Common myeloid progenitor, CD34-positive (primary cell): ENCODE measurements at regions not wholly inside any gene's neighbourhood (a gene's known extent, or its start where the extent isn't known, plus 50 kb on each side); places are given as distances from the start of the nearest gene placed in this dataset.
"Not testable (repeated sequence)": the region's sequence is repeated elsewhere in the genome, so short reads cannot be mapped to it uniquely, and the experiment has no call there.

ENCODE experiments used
- CTCF ChIA-PET: fragments of 350-600 bp; sonication (Branson Sonifier 250); formaldehyde crosslinking; loops from one replicate; lab custom pipeline; 2021; ENCODE audit warnings: antibody characterized with exemption; lab: Charles Lee
- POLR2A ChIA-PET: fragments of 350-600 bp; sonication (Branson Sonifier 250); formaldehyde crosslinking; loops from one replicate; lab custom pipeline; 2021; ENCODE audit warnings: antibody characterized with exemption; lab: Charles Lee
- DNase-seq, 3 donors: peaks; one replicate each; pipeline versions ENCODE4 v3.0.0 to v3.0.0-alpha.2; 2013
- H3K27ac ChIP-seq, 2 experiments: 1 replicate in 1 of 2; 2 replicates in 1 of 2; pipeline ENCODE4 v1.7.0; 2013; ENCODE audit warnings: inconsistent platforms in 2 of 2, low read length in 2 of 2, mild to moderate bottlenecking in 2 of 2, low read depth in 1 of 2, moderate library complexity in 1 of 2; ENCODE audit not compliant: severe bottlenecking in 2 of 2, insufficient read depth in 1 of 2, poor library complexity in 1 of 2
- H3K27me3 ChIP-seq, 5 experiments: replicated peaks in 2 of 5; 1 replicate in 3 of 5; 2 replicates in 2 of 5; pipeline versions ENCODE4 v1.6.1 to v1.7.0; 2013; ENCODE audit warnings: low read length in 4 of 5, mild to moderate bottlenecking in 2 of 5, moderate library complexity in 2 of 5, inconsistent platforms in 1 of 5; ENCODE audit not compliant: insufficient read depth in 5 of 5, control insufficient read depth in 4 of 5
- H3K36me3 ChIP-seq, 4 experiments: 1 replicate in 2 of 4; 2 replicates in 2 of 4; pipeline versions ENCODE4 v1.6.1 to v1.7.0; 2013; ENCODE audit warnings: low read length in 3 of 4, control low read depth in 1 of 4, mild to moderate bottlenecking in 1 of 4; ENCODE audit not compliant: control insufficient read depth in 4 of 4, insufficient read depth in 4 of 4
- H3K4me1 ChIP-seq, 4 experiments: 1 replicate in 3 of 4; 2 replicates in 1 of 4; pipeline versions ENCODE4 v1.6.1 to v1.7.1; 2013; ENCODE audit warnings: low read length in 3 of 4, mild to moderate bottlenecking in 3 of 4, control low read depth in 1 of 4, inconsistent platforms in 1 of 4, moderate library complexity in 1 of 4; ENCODE audit not compliant: control insufficient read depth in 4 of 4, insufficient read depth in 4 of 4; ENCODE audit errors: control extremely low read depth in 1 of 4
- H3K4me3 ChIP-seq, 7 experiments: 1 replicate in 4 of 7; 2 replicates in 3 of 7; pipeline versions ENCODE4 v1.5.1 to v1.7.0; 2013; ENCODE audit warnings: mild to moderate bottlenecking in 7 of 7, low read length in 6 of 7, moderate library complexity in 6 of 7, inconsistent platforms in 2 of 7, low read depth in 2 of 7, control low read depth in 1 of 7; ENCODE audit not compliant: insufficient read depth in 4 of 7, control insufficient read depth in 1 of 7; ENCODE audit errors: extremely low read depth in 1 of 7
- H3K9me3 ChIP-seq, 5 experiments: 1 replicate in 4 of 5; 2 replicates in 1 of 5; pipeline versions ENCODE4 v1.6.1 to v1.7.1; 2013; ENCODE audit warnings: low read length in 4 of 5, mild to moderate bottlenecking in 2 of 5, inconsistent platforms in 1 of 5, low read depth in 1 of 5, moderate library complexity in 1 of 5; ENCODE audit not compliant: control insufficient read depth in 4 of 5, insufficient read depth in 2 of 5; ENCODE audit errors: control extremely low read depth in 1 of 5
- WGBS: methylation state at CpG from one replicate; pipeline ENCODE4 v1.1.5; 2013; ENCODE audit not compliant: insufficient coverage; 5-methylcytosine and 5-hydroxymethylcytosine counted together

- DNase-seq: no peak
- CTCF ChIA-PET: no interaction called here
- POLR2A ChIA-PET: no interaction called here
- Histone ChIP-seq H3K4me3 (no peak overlapping the region), H3K9me3 (peaks cover 0 to 9% (median 8%) of the 10 kb centered on the region in 5 experiments), H3K36me3 (no peaks in the 10 kb centered on the region), H3K4me1 (no peaks in the 10 kb centered on the region), H3K27me3 (peaks cover 0 to 15% (median 4%) of the 10 kb centered on the region in 5 experiments), H3K27ac (no peak overlapping the region)
- 88% methylated on average over 24 of the region's 26 CpGs for WGBS
Observed at GRCh38 chrX:1093586-1094421, 118.6 kb downstream of the CRLF2 start.

- POLR2A ChIA-PET: no interaction called here
- Histone ChIP-seq H3K4me3 (no peak overlapping the region), H3K27me3 (peaks cover 0 to 15% (median 2%) of the 10 kb centered on the region in 5 experiments), H3K9me3 (peaks cover 0 to 9% (median 8%) of the 10 kb centered on the region in 5 experiments), H3K27ac (no peak overlapping the region), H3K4me1 (no peaks in the 10 kb centered on the region), H3K36me3 (no peaks in the 10 kb centered on the region)
- WGBS: 49% methylated on average over 10 of the region's 14 CpGs
- CTCF ChIA-PET: no interaction called here
- no peak for DNase-seq
Observed at GRCh38 chrX:1093121-1093520, 119.3 kb downstream of the CRLF2 start.

GRCh38 chrX:1086444-1087409 is 125.7 kb downstream of the CRLF2 start:
- WGBS: 83% methylated on average over 8 of the region's 9 CpGs
- DNase-seq: no peak
- H3K27ac ChIP-seq: no peak overlapping the region
- no peak overlapping the region for H3K4me3 ChIP-seq
- no peaks in the 10 kb centered on the region for H3K36me3 ChIP-seq
- H3K4me1 ChIP-seq: no peaks in the 10 kb centered on the region
- H3K9me3 ChIP-seq: peaks cover 0 to 23% (median 9%) of the 10 kb centered on the region in 5 experiments
- CTCF ChIA-PET: no interaction called here
- POLR2A ChIA-PET: no interaction called here
- H3K27me3 ChIP-seq: peaks cover 0 to 13% (median 6%) of the 10 kb centered on the region in 5 experiments

- CTCF ChIA-PET, POLR2A ChIA-PET, H3K27ac ChIP-seq, H3K4me3 ChIP-seq, DNase-seq, H3K36me3 ChIP-seq, H3K4me1 ChIP-seq: not testable (repeated sequence)
- 92% methylated on average over 2 of the region's 2 CpGs for WGBS
- H3K27me3 ChIP-seq: peaks cover 0 to 13% (median 5%) of the 10 kb centered on the region in 5 experiments
- H3K9me3 ChIP-seq: peaks cover 0 to 23% (median 9%) of the 10 kb centered on the region in 5 experiments
Observed at GRCh38 chrX:1085871-1086270, 126.6 kb downstream of the CRLF2 start.

GRCh38 chrX:1084689-1085088 is 127.8 kb downstream of the CRLF2 start:
- H3K27me3 ChIP-seq: peaks cover 0 to 13% (median 5%) of the 10 kb centered on the region in 5 experiments
- H3K4me3 ChIP-seq: no peak overlapping the region
- H3K9me3 ChIP-seq: peaks cover 0 to 23% (median 9%) of the 10 kb centered on the region in 5 experiments
- no peak overlapping the region for H3K27ac ChIP-seq
- no peaks in the 10 kb centered on the region for H3K36me3 ChIP-seq
- CTCF ChIA-PET: no interaction called here
- no peak for DNase-seq
- no peaks in the 10 kb centered on the region for H3K4me1 ChIP-seq
- WGBS: 95% methylated on average over 4 of the region's 6 CpGs
- POLR2A ChIA-PET: no interaction called here

- Histone ChIP-seq H3K27ac (no peak overlapping the region), H3K9me3 (peaks cover 0 to 13% (median 0%) of the 10 kb centered on the region in 5 experiments), H3K27me3 (peaks cover 0 to 22% (median 5%) of the 10 kb centered on the region in 5 experiments), H3K4me1 (no peaks in the 10 kb centered on the region), H3K36me3 (no peaks in the 10 kb centered on the region), H3K4me3 (no peak overlapping the region)
- ChIA-PET POLR2A (no interaction called here), CTCF (no interaction called here)
- peak in 2 of 3 donors; percentile 19 to 31 for DNase-seq
- WGBS: 57% methylated on average over 25 of the region's 29 CpGs
Observed at GRCh38 chrX:1076871-1077651, 135.4 kb downstream of the CRLF2 start.
